SH-SY5Y (cell line): ENCODE measurements at regions not wholly inside any gene's neighbourhood (a gene's known extent, or its start where the extent isn't known, plus 50 kb on each side); places are given as distances from the start of the nearest gene placed in this dataset.

Source experiments
- GATA2 ChIP-seq: IDR thresholded peaks from 2 replicates; pipeline ENCODE4 v1.6.1; 2011; ENCODE audit warnings: mild to moderate bottlenecking, low read depth, low read length
- GATA3 ChIP-seq: IDR thresholded peaks from 2 replicates; pipeline ENCODE4 v1.6.1; 2011; ENCODE audit warnings: low read depth, mild to moderate bottlenecking, low read length, moderate library complexity

- TF ChIP-seq GATA2 (no peak), GATA3 (no peak)
These were observed 1457.0 kb downstream of the MAT2B start for GRCh38 chr5:164962329-164962961.
